HG03521 (cell line): ENCODE measurements at regions not wholly inside any gene's neighbourhood (a gene's known extent, or its start where the extent isn't known, plus 50 kb on each side); places are given as distances from the start of the nearest gene placed in this dataset.

Source experiments
- ATAC-seq: cut with Tn5 transposase; IDR thresholded peaks from one replicate; pipeline ENCODE4 v1.9.1; 2021; ENCODE audit warnings: mild to moderate bottlenecking, moderate library complexity; ENCODE audit not compliant: unreplicated experiment

DNA sequence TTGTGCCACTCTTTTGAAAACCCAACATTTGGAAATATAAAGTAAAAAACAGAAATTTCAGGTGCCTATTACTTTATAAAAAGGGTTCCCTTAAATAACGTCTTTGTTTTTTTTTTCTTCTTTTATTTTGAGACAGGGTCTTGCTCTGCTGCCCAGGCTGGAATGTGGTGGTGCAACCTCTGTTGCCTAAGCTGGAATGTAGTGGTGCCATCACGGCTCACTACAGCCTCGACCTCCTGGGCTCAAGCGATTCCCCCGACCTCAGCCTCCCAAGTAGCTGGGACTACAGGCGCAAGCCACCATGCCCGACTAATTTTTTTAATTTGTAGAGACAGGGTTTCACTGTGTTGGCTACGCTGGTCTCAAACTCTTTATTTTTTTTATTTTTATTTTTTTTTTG, 110.2 kb upstream of the HNRNPU start:
- no peak for ATAC-seq

- ATAC-seq = no peak
Measured at GRCh38 chr1:244974106-244974505, 109.8 kb upstream of the HNRNPU start.

DNA sequence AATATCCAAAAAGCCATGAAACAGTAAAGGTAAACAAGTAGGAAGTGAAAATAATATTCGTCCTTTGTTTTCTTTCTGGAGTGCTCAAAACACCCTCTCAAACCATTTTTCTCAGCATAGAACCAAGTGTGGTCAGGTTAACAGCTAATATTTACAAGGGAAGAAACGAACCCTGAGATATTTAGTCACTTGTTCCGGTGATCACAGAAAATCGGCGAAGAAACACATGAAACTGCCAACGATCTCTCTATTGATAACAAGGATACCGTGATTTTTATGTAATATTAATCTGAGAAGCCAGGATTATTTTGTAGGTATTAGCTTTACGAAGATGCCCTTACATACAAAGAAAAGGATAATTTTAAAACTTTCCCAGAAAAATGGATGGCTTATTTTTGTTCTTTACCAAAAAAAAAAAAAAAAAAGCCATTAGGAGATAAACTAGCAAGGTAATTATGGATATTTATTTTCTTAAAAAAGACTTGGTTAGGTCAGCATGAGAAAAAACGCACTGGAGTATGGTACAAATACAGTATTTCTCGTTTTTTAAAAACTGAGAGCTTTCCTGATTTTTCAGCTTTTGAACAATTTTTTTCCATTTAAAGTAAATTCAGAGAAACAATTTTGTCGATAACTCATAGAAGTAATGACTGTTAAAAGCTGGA, 107.3 kb upstream of the HNRNPU start:
- ATAC-seq = no peak

DNA sequence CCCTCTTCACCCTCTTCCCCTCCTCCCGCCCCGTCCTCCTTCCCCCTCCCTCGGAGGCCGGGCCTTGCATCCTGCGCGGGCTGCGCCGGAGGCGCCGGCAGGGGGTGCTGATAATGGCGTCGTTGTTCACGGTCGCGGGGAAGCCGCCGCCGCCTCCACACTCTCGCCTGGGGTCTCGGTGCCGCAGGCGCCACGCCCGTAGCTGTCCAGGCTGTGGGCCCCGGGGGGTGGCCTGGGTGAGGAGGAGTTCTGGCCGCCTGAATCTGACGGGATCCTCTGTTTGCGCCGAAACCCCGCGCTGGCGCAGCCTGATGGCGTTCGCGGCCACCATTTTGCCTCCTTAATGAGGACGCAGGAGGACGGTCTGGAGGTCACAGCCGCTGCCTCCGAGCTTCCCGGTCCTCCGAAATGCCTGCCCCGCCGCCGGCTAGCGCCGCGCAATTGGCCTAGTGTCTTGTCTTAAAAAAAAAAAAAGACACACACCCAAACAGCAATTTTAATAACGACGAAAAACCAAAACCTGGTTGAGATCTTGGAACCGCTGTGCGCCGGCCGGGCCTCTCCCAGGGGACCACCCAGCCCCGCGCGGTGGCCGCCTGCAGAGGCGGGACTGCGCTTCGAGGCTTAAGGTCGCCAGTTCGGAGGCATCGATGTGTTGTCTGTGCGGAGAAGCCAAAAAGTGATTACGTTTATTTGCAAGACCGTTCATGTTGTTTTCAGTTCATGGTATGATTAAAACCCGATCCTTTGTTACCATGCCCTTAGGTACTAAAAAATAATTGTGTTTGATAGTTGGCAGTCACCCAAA, 106.6 kb upstream of the HNRNPU start:
- peak; percentile 74 for ATAC-seq

- peak; percentile 44 for ATAC-seq
Measured at GRCh38 chr1:244970236-244970743, 105.9 kb upstream of the HNRNPU start.

GRCh38 chr1:244969355-244970235, 105.3 kb upstream of the HNRNPU start:
- peak; percentile 19 for ATAC-seq

- ATAC-seq = no peak
Measured at GRCh38 chr1:244968881-244969280, 104.5 kb upstream of the HNRNPU start.

DNA sequence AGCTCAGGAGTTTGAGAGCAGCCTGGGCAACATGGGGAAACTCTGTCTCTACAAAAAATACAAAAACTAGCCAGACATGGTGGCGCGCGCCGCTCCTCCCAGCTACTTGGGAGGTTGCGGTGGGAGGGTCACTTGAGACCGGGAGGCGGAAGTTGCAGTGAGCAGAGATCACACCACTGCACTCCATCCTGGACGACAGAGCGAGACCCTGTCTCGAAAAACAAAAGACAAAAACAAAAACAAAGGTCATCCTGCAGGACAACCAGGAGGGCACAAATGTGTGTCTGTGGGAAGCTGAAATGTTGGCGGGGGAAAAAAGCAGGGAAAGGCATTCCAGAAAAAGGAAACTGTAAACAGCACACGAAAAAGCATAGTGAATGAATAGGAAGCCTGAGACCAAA, 104.1 kb upstream of the HNRNPU start:
- ATAC-seq = no peak

DNA sequence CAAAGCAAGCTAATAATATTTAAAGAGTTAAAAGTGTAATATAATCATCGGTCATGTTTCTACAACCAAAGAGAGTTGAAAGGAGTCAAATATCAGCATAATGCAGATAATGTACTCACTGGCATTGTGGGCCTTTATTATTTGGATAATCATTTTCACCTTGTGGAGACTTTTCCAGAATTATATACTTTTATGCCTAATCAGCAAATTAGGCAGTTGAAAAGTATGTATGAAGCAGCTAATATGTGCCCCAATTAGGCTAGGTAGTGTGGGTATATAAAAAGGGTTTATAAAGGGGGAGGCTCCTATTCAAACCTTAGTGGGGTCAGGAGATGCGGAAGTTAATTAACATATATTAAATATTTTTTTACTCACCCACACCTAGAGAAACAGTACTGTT, 102.8 kb upstream of the HNRNPU start:
- no peak for ATAC-seq

DNA sequence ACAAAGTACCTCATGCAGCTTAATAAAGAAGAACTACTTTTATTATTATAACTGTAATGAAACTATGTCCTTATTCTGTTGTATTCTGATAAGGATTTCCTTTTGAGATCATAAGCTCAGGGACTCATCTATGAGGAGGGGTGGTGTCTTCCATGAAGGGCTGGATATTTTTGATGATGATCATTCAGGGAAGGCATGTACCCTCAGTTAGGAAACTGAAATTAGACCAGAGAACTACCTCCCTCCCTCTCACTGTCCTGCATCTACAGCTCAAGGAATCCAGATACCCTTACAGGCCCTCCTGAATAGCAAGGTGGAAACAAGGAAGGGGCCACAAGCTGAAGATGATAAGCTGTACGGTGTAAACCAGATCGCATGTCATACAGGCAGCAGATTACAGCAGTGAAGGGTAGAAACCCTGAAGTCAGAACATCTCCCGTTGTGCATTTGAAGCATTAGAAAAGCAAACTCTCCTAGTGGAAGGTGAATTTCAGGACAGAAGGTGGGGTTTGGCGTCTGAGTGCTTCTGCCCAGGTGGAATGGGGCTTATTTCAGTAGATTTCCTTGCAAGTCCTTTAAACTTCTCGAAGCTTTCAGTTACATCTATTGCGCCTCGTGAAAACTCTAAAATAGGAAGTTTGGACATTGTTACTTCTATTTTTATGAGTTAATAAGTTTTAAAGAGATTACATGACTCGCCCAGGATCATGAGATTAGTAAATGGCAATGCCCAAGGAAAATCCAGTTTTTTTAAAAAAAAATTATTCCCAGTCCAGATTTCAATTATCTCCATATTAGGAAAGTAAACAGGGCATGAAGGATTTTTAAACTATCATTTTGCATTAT, 101.1 kb upstream of the HNRNPU start:
- no peak for ATAC-seq

DNA sequence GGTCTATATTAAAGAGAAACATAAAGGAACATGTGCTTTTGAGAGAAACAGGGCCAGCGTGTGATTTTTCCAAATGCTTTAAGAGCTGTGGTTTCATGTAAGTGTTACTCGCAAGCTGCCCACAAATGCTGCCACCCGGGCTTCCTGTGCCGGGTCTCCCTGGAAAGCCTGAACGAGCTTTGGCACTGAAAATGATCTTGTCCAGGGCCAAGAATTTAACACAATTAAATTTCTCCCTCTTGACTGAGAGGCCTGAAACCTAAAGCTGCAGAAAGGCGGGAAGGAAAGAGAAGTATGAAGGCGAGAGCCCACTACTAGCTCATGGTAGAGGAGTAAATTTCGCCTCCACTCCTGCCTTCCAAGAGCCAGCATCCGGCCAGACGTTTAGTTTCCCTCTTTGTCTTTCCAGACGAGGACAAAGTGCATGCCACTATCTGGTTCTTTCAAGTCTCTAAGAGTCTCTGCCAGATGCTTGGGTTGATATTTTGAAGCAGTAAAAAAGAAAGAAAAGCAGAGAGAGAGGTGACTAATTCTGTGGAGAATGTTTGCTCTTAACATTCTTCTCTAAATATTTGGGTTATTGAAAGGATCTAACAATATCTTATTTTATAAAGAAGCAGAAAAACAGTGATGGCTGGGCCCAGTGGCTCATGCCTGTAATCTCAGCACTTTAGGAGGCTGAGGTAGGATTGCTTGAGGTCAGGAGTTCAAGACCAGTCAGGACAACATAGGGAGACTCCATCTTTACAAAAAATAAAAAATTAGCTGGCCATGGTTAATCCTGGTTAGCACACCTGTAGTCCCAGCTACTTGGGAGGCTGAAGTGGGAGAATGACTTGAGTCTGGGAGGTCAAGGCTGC, 100.0 kb upstream of the HNRNPU start:
- no peak for ATAC-seq

DNA sequence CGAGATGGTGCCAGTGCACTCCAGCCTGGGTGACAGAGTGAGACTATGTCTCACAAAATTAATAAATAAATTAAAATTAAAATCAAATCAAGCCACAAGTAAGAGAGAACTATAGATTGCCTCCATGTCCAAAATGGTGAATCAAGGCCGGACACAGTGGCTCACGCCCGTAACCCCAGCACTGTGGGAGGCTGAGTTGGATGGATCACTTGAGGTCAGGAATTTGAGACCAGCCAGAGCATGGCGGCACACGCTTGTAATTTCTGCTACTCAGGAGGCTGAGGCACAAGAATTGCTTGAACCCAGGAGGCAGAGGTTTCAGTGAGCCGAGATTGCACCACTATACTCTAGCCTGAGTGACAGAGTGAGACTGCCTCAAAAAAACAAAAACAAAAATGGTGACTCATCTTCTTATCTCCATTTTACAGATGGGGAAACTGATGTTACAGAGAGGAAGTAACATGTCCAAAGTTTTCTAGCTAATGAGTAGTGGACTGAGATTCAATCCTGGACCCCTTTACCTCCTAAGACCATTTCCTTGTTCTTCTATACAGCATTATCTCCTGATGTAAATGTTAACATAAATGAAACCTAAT, 99.0 kb upstream of the HNRNPU start:
- no peak for ATAC-seq

DNA sequence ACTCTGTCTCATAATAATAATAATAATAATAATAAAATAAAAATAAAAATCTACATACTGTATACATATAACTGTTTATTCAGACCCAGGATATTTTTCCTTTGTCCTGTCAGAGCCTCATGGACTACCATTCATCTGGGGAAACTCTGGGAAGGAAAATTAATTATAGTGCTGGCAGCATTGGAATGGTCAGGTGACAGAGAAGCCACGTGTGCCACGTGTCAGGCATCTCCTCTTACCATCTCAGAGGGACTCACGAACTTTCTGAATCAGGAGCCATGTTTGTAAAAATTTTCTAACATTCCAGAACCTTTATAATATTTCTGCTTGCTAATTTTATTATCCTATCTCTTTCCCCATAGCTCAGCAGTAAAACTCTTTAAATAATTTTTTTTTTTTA, 97.8 kb upstream of the HNRNPU start:
- ATAC-seq = no peak

DNA sequence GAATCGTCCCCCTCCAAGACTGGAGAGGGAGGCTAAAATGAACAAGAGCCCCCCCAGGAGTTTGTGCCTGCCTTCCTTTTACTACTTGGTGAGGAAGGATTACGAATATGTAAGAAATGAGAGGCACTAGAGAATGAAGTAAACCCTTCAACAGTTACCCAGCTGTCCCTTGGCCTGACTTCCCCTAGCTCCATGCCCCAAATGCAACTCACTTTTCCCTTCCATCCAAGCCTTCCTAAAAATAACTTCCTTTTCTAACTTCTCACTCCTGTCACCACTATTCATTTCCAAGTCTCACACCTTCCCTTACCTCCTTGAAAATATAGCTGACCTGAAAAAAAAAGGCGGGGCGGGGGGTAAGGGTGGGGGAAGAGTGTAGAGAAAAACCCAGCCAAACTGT, 96.6 kb upstream of the HNRNPU start:
- ATAC-seq = no peak

GRCh38 chr1:244958593-244958992, 94.2 kb upstream of the HNRNPU start:
- ATAC-seq = no peak

- ATAC-seq = no peak
Measured at GRCh38 chr1:244957525-244957924, 93.2 kb upstream of the HNRNPU start.

DNA sequence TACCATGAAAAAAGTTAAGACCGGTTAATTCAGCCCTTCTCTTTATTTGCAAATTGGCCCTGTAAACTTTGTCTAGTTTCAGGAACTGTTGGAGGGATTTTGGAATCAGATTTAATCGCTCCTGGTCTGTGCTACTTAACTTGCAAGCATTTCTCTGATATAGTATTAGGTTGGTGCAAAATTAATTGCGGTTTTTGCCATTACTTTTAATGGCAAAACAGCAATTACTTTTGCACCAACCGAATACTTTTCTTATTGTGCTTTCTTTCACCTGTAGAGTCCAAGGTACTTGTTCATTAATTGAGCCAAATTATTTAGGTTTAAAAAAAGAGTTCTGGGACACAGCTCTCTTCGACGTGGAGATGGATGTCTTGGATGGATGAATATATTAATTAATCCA, 92.8 kb upstream of the HNRNPU start:
- no peak for ATAC-seq

GRCh38 chr1:244955661-244956060, 91.3 kb upstream of the HNRNPU start:
- no peak for ATAC-seq

- ATAC-seq = no peak
Measured at GRCh38 chr1:244954359-244954758, 90.0 kb upstream of the HNRNPU start.
